ENCODE measurements at regions not wholly inside any gene's neighbourhood (a gene's known extent, or its start where the extent isn't known, plus 50 kb on each side); places are given as distances from the start of the nearest gene placed in this dataset.
A peak's percentile ranks its signal among the peaks of the same experiment; 100 is the strongest.

DNA sequence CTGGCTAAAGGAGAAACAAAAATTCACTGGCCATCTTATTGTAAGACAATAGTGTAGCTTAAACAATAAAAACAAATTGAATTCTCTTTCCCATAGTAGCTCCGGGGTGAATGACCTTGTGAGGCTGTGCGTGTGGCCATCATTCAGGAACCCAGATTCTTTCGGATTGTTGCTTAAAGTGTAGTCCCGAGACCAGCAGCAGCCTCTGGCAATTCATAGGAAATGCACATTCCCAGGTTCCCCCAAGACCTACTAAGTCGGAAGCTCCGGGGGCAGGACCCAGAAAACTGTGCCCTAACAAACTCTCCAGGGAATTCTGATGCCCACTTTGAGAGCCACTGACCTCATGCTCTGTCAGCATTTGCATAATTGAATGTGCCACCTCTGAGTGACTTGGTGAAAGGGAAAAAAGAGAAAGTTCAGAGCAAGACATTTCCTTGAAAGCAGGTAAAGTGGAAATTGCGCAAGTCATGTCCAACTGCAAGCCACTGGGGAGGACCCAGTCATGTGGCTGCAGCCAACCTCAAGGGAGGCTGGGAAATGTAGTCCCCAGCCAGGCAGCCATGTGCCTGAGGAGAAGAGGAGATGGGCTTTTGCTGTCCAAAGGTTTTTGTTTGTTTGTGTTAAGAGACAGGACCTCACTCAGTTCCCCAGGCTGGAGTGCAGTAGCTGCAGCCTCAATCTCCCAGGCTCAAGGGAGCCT lies 50.7 kb upstream of the PNMA8B start:
- peak overlapping the region; percentile 44 to 45 for H3K9ac ChIP-seq (ENCODE audit: low read depth in 1 of 2, low read length in 2 of 2)
- H3K9me3 ChIP-seq (ENCODE audit: control insufficient read depth in 1 of 2, low read length in 2 of 2), result peaks cover 4 to 8% of the 10 kb centered on the region in 2 donors

DNA sequence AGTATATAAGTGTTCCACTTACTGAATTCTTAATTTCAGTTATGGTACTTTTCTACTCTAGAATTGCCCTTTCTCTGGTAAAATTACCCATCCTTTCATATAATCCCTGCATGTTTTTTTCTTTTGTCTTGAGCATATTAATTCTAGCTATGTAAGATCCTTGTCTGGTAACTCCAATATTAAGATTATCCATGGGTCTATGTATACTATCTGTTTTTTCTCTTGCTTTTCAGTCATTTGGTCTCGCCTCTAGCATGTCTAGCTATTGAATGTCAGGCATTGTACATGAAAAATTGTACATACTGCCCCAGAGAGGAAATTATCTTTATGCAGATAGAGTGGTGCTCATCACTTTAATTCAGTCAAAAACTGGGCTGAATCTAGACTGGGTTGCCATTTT lies 50.4 kb upstream of the CALM3 start:
- peaks cover 4 to 8% of the 10 kb centered on the region in 2 donors for H3K9me3 ChIP-seq (ENCODE audit: control insufficient read depth in 1 of 2, low read length in 2 of 2)
- H3K4me3 ChIP-seq (ENCODE audit: low read depth in 1 of 2, low read length in 2 of 2), result no peak overlapping the region
- no peak overlapping the region for H3K27ac ChIP-seq (ENCODE audit: low read depth, low read length)
- H3K36me3 ChIP-seq (ENCODE audit: control insufficient read depth in 1 of 2, insufficient read depth in 2 of 2, low read length in 2 of 2), result no peaks in the 10 kb centered on the region
- peaks cover 0 to 4% of the 10 kb centered on the region in 2 donors for H3K4me1 ChIP-seq (ENCODE audit: control insufficient read depth in 1 of 2, insufficient read depth in 2 of 2, low read length in 2 of 2)
- H3K27me3 ChIP-seq (ENCODE audit: control insufficient read depth in 1 of 2, insufficient read depth in 2 of 2, low read length in 2 of 2), result no peaks in the 10 kb centered on the region
- no peak overlapping the region for H3K9ac ChIP-seq (ENCODE audit: low read depth in 1 of 2, low read length in 2 of 2)

More for the DNA sequence above, 50.7 kb upstream of the PNMA8B start:
- peaks cover 0 to 4% of the 10 kb centered on the region in 2 donors for H3K4me1 ChIP-seq (ENCODE audit: control insufficient read depth in 1 of 2, insufficient read depth in 2 of 2, low read length in 2 of 2)
- H3K27ac ChIP-seq (ENCODE audit: low read depth, low read length), result no peak overlapping the region
- peak overlapping the region; percentile 70 for H3K4me3 ChIP-seq (ENCODE audit: low read depth in 1 of 2, low read length in 2 of 2)
- no peaks in the 10 kb centered on the region for H3K27me3 ChIP-seq (ENCODE audit: control insufficient read depth in 1 of 2, insufficient read depth in 2 of 2, low read length in 2 of 2)
- H3K36me3 ChIP-seq (ENCODE audit: control insufficient read depth in 1 of 2, insufficient read depth in 2 of 2, low read length in 2 of 2), result no peaks in the 10 kb centered on the region

DNA sequence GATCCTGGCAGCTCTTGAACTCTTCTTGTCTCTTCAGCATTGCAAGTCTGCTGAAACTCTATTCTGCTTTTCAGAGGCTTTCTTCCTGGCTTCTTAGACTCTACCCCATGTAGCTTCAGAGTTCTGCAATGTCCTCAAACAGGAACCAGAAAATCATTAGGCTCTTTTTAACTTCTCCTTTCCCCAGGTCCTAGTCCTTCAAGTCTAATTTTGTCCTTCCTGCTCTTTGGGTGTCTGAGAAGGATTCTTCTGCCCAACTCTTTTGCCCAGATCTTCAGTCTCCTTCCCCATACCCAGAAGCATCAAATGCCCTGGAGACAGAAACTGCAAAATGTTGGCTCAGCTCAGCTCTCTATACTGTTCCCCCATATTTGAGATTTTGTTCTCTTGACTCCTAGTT lies 50.0 kb upstream of the CALM3 start:
- peaks cover 4 to 8% of the 10 kb centered on the region in 2 donors for H3K9me3 ChIP-seq (ENCODE audit: control insufficient read depth in 1 of 2, low read length in 2 of 2)

More for the DNA sequence above, 50.0 kb upstream of the CALM3 start:
- Histone ChIP-seq H3K4me1 (ENCODE audit: control insufficient read depth in 1 of 2, insufficient read depth in 2 of 2, low read length in 2 of 2) (peaks cover 0 to 3% of the 10 kb centered on the region in 2 donors), H3K27me3 (ENCODE audit: control insufficient read depth in 1 of 2, insufficient read depth in 2 of 2, low read length in 2 of 2) (no peaks in the 10 kb centered on the region), H3K9ac (ENCODE audit: low read depth in 1 of 2, low read length in 2 of 2) (no peak overlapping the region), H3K36me3 (ENCODE audit: control insufficient read depth in 1 of 2, insufficient read depth in 2 of 2, low read length in 2 of 2) (no peaks in the 10 kb centered on the region), H3K27ac (ENCODE audit: low read depth, low read length) (no peak overlapping the region), H3K4me3 (ENCODE audit: low read depth in 1 of 2, low read length in 2 of 2) (no peak overlapping the region)

All from duodenal mucosa (tissue), 2 donors.